ENCODE measurements at regions not wholly inside any gene's neighbourhood (a gene's known extent, or its start where the extent isn't known, plus 50 kb on each side); places are given as distances from the start of the nearest gene placed in this dataset.
A peak's percentile ranks its signal among the peaks of the same experiment; 100 is the strongest.

DNA sequence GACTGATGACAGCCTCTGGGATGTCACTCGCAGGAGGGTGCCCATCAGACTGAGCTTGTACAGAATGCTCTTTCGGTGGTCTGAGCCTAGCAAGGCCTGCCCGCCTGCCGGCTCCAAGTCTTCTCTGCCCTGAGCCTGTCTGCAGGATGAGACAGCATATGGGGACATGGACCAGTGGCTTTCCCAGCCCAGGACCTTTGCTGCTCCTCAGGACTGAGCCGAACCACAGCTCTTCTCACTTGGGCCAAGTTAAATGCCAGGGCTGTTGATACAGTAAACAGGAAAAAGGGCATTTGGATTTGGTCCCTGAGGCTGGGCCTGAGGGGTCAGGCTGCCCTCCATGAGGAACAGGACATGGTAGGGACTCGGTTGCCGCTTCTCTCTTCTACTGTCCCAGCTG, 64.3 kb upstream of the EPS8L3 start:
- TF ChIP-seq, protein P1, sequence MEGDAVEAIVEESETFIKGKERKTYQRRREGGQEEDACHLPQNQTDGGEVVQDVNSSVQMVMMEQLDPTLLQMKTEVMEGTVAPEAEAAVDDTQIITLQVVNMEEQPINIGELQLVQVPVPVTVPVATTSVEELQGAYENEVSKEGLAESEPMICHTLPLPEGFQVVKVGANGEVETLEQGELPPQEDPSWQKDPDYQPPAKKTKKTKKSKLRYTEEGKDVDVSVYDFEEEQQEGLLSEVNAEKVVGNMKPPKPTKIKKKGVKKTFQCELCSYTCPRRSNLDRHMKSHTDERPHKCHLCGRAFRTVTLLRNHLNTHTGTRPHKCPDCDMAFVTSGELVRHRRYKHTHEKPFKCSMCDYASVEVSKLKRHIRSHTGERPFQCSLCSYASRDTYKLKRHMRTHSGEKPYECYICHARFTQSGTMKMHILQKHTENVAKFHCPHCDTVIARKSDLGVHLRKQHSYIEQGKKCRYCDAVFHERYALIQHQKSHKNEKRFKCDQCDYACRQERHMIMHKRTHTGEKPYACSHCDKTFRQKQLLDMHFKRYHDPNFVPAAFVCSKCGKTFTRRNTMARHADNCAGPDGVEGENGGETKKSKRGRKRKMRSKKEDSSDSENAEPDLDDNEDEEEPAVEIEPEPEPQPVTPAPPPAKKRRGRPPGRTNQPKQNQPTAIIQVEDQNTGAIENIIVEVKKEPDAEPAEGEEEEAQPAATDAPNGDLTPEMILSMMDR (IDR thresholded peaks at IDR 0.05) = no peak
- no peak overlapping the region for H3K4me3 Mint-ChIP-seq
- H3K27me3 Mint-ChIP-seq (ENCODE audit: low read depth, poor library complexity) = peaks cover 7% of the 10 kb centered on the region
- peaks cover 4% of the 10 kb centered on the region for H3K36me3 Mint-ChIP-seq (ENCODE audit: low read depth)
- peaks cover 23% of the 10 kb centered on the region for H3K4me1 Mint-ChIP-seq
- no peak overlapping the region for H3K27ac Mint-ChIP-seq
- no peak for DNase-seq
- peaks cover 18% of the 10 kb centered on the region for H3K9me3 Mint-ChIP-seq

DNA sequence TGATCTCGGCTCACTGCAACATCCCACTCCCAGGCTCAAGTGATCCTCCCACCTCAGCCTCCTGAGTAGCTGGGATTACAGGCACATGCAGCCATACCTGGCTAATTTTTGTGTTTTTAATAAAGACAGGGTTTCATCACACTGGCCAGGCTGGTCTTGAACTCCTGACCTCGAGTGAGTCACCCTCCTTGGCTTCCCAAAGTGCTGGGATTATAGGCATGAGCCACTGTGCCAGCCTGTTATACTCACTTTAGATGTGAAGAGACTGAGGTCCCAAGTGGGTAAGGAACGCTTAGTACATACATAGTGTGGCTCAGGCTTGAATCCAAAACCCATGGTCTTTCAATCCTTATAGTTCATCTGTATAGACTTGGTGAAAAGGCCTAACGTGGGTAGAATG, 63.7 kb upstream of the EPS8L3 start:
- Mint-ChIP-seq H3K9me3 (peaks cover 13% of the 10 kb centered on the region), H3K4me1 (peaks cover 28% of the 10 kb centered on the region), H3K27ac (no peak overlapping the region), H3K36me3 (ENCODE audit: low read depth) (peaks cover 4% of the 10 kb centered on the region), H3K4me3 (no peak overlapping the region), H3K27me3 (ENCODE audit: low read depth, poor library complexity) (peaks cover 7% of the 10 kb centered on the region)
- no peak for DNase-seq
- TF ChIP-seq, protein P1 (IDR thresholded peaks at IDR 0.05) = no peak

DNA sequence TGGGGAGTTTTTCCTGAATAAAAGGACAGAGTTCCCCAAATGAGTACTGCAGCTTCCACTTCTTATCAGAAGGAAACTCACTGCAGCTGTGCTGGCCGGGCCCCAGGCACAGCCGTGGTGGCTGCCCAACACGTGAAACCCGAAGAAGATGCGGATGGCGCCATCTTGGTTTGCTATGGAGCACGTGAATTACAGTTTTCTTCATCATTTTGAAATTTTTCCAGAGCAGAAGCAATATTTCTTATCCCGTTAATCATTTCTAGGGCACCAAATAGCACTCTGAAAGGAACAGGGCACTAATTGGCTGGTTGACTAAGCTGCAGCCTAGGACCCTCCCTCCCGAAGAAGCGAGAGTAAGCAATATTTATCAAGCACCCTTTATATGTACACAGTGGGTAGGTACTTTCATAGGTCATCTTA, 63.2 kb upstream of the EPS8L3 start:
- Mint-ChIP-seq H3K27me3 (ENCODE audit: low read depth, poor library complexity) (peaks cover 7% of the 10 kb centered on the region), H3K27ac (no peak overlapping the region)

DNA sequence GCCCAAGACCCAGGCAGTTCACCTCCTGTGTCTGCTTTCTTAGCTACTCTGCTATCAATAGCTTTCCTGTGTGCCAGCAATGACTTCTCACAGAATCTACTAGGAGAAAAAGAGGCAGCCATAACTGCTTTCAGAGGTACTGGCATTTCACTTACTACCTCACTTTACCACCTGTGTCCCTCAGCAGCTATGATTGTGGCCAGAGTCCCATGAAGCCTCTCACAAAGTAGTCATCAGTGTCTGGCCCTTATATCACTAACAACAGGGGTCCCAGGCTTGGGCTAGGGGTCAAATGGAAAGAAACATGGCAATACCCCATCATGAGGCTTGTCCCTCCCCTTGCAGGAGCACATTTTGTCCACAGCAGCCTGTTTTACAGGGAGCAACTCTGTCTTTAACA, 62.7 kb upstream of the EPS8L3 start:
- TF ChIP-seq, protein P1 (IDR thresholded peaks at IDR 0.05) = no peak
- Mint-ChIP-seq H3K36me3 (ENCODE audit: low read depth) (no peaks in the 10 kb centered on the region), H3K4me3 (no peak overlapping the region), H3K27ac (no peak overlapping the region), H3K27me3 (ENCODE audit: low read depth, poor library complexity) (peaks cover 4% of the 10 kb centered on the region), H3K4me1 (peaks cover 38% of the 10 kb centered on the region), H3K9me3 (peaks cover 6% of the 10 kb centered on the region)
- DNase-seq = no peak

More for the DNA sequence above, 63.2 kb upstream of the EPS8L3 start:
- Mint-ChIP-seq H3K9me3 (peaks cover 7% of the 10 kb centered on the region), H3K36me3 (ENCODE audit: low read depth) (peaks cover under 1% of the 10 kb centered on the region), H3K4me3 (no peak overlapping the region), H3K4me1 (peaks cover 34% of the 10 kb centered on the region)
- DNase-seq = no peak
- TF ChIP-seq, protein P1 (IDR thresholded peaks at IDR 0.05) = no peak

DNA sequence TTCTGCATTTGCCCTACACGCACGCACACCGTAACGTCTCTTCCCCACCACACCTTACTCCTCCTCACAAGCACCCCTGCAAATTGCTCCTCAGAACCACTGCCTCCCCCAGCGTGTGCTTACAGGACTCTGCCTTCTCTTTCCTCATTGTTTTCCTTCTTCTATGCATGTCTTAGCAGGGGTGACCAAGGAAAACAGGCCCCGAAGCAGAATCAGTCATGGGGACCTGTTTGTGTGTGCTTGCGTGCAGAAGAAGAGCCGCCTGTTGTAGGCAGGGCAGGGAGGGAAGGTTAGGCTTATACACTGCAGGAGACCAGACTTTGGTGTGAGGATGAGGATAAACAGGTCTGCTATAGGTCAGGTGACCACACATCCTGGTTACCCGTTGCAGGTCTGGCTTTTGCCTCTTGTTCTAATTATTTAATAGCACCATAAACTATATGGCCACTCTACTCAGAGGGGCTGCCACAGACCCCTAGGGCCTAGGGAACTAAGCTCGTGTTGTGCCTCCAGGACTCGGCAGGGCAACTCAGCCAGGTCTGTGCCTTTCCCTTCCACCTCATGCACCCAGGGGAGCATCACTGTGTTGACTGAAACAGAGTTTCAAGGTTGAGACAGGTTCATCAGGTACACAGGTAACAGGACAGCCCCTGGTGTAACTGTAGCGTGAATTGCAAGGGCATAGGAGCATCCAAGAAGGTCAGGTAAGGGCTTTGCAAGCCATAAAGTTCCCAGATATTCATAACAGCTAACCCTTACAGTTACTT, 60.8 kb upstream of the EPS8L3 start:
- H3K4me3 Mint-ChIP-seq = no peak overlapping the region
- TF ChIP-seq, protein P1 (IDR thresholded peaks at IDR 0.05) = no peak
- no peaks in the 10 kb centered on the region for H3K36me3 Mint-ChIP-seq (ENCODE audit: low read depth)
- H3K4me1 Mint-ChIP-seq = peaks cover 41% of the 10 kb centered on the region
- DNase-seq = no peak
- H3K9me3 Mint-ChIP-seq = no peaks in the 10 kb centered on the region
- H3K27ac Mint-ChIP-seq = peak overlapping the region; percentile 24
- peaks cover 4% of the 10 kb centered on the region for H3K27me3 Mint-ChIP-seq (ENCODE audit: low read depth, poor library complexity)

All from nephron progenitor cell (in vitro differentiated cells).